Prostate gland (tissue), 2 donors: ENCODE measurements at regions not wholly inside any gene's neighbourhood (a gene's known extent, or its start where the extent isn't known, plus 50 kb on each side); places are given as distances from the start of the nearest gene placed in this dataset.

Source experiments
- DNase-seq: peaks from one replicate; pipeline ENCODE4 v3.0.0-alpha.2; 2019; ENCODE audit warnings: low spot score
- H3K27ac ChIP-seq, 2 donors: fragments of 200-600 bp; sonication (generic); 2 replicates each; pipeline ENCODE4 v1.5.1; 2017 to 2019
- H3K27me3 ChIP-seq: fragments of 200-600 bp; sonication (generic); replicated peaks from 2 replicates; pipeline ENCODE4 v1.5.1; 2019; ENCODE audit not compliant: insufficient read depth
- H3K36me3 ChIP-seq, 2 donors: fragments of 200-600 bp; sonication (generic); 1 replicate in 1 of 2; 2 replicates in 1 of 2; pipeline versions ENCODE4 v1.5.1 to v1.8.1; 2017 to 2019
- H3K4me1 ChIP-seq: fragments of 200-600 bp; sonication (generic); replicated peaks from 2 replicates; pipeline ENCODE4 v1.5.1; 2019
- H3K4me3 ChIP-seq, 2 donors: fragments of 200-600 bp; sonication (generic); 2 replicates each; pipeline ENCODE4 v1.5.1; 2017 to 2019
- H3K9me3 ChIP-seq: fragments of 200-600 bp; sonication (generic); 2 replicates; pipeline ENCODE4 v1.5.1; 2017
- POLR2A ChIP-seq: fragments of 450-650 bp; IDR thresholded peaks from one replicate; pipeline ENCODE4 v1.6.1; 2016; ENCODE audit warnings: antibody characterized with exemption, mild to moderate bottlenecking
- POLR2AphosphoS5 ChIP-seq: sonication (generic); formaldehyde crosslinking; IDR thresholded peaks from one replicate; pipeline ENCODE4 v1.6.1; 2017; ENCODE audit warnings: antibody characterized with exemption
- WGBS: methylation state at CpG from one replicate; pipeline ENCODE4 v1.1.5; 2018; 5-methylcytosine and 5-hydroxymethylcytosine counted together
- intact Hi-C: fragments of 100-400 bp; cut with DNase I; formaldehyde crosslinking; loops from one replicate; pipeline ENCODE4 v1.14.2; 2022
- TF ChIP-seq, protein P1 (sequence below), 4 experiments: fragments of 200-600 bp in 2 of 4; fragments of 450-650 bp in 2 of 4; sonication (generic) in 2 of 4; IDR thresholded peaks; 1 replicate in 3 of 4; 2 replicates in 1 of 4; pipeline ENCODE4 v1.5.1; 2016 to 2019; ENCODE audit warnings: antibody characterized with exemption in 4 of 4, mild to moderate bottlenecking in 2 of 4, moderate library complexity in 2 of 4

DNA sequence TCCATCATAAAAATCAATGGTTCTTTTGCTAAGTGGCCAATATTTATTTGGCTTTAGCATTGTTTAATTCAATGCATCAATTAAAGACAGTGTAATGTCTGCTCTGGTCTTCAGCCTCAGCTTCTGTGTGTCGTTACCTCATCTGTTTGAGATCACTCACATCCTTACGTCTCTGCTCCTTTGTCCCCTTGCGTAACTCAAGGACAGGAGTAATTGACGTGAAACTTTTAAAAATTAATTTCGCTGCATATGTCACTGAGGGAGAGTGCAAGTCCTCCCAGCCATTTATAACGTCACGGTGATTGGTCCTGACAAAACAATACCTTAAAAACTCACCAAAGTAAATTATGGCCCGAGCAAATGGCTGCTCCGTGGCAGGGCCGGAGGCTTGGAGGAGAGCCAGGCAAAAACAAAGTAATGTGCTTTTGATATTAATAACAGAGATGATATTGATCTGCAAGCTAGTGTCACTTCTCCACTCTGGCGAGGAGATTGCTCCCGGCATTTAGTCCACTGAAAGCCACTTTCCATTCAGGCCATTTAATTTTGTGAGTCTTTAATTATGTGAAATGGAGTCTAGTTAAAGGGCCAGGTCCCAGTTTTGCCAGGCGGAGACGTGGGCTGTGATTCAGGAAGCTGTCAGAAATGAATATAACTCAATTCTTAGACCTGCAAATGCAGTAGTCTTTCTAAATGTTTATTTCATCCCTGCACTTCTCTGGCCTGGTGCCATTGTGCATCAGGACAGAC is 150.9 kb upstream of the POU3F1 start:
- peaks cover 4% of the 10 kb centered on the region for H3K27me3 ChIP-seq
- no peak overlapping the region for H3K4me3 ChIP-seq
- DNase-seq: no peak
- no peaks in the 10 kb centered on the region for H3K9me3 ChIP-seq
- H3K27ac ChIP-seq: no peak overlapping the region
- 59% methylated on average over 14 of the region's 14 CpGs for WGBS
- intact Hi-C loops: no loop called here
- no peaks in the 10 kb centered on the region for H3K4me1 ChIP-seq
- TF ChIP-seq POLR2AphosphoS5 (no peak), POLR2A (no peak)
- TF ChIP-seq, protein P1, sequence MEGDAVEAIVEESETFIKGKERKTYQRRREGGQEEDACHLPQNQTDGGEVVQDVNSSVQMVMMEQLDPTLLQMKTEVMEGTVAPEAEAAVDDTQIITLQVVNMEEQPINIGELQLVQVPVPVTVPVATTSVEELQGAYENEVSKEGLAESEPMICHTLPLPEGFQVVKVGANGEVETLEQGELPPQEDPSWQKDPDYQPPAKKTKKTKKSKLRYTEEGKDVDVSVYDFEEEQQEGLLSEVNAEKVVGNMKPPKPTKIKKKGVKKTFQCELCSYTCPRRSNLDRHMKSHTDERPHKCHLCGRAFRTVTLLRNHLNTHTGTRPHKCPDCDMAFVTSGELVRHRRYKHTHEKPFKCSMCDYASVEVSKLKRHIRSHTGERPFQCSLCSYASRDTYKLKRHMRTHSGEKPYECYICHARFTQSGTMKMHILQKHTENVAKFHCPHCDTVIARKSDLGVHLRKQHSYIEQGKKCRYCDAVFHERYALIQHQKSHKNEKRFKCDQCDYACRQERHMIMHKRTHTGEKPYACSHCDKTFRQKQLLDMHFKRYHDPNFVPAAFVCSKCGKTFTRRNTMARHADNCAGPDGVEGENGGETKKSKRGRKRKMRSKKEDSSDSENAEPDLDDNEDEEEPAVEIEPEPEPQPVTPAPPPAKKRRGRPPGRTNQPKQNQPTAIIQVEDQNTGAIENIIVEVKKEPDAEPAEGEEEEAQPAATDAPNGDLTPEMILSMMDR (IDR thresholded peaks at IDR 0.05): no peak
- no peaks in the 10 kb centered on the region for H3K36me3 ChIP-seq

DNA sequence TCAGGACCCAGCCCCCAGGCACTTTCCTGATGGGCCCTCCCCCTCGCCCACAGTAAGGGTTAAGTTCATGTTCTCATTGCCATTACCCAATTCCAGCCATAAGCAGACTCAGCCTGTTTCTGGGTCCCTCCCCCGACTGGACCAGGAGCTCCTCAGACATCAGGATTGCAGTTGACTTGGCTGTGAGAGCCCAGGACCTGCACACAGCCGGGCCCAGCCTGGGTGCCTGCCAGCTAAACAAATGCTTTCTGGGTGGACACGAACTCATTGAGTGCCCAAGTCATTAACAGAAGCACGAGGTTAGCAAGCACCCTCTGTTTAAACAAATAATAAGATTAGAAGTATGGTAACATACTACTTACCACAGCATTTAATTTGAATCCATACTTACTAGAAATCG is 147.9 kb upstream of the POU3F1 start:
- Histone ChIP-seq H3K4me3 (no peak overlapping the region), H3K27me3 (peaks cover 4% of the 10 kb centered on the region), H3K36me3 (no peaks in the 10 kb centered on the region), H3K4me1 (no peaks in the 10 kb centered on the region), H3K9me3 (no peaks in the 10 kb centered on the region), H3K27ac (no peak overlapping the region)
- 26% methylated on average over 6 of the region's 6 CpGs for WGBS
- intact Hi-C loops: no loop called here
- peak; percentile 42 for DNase-seq
- TF ChIP-seq, protein P1 (IDR thresholded peaks at IDR 0.05): no peak
- no peak for TF ChIP-seq POLR2AphosphoS5
- no peak for TF ChIP-seq POLR2A

DNA sequence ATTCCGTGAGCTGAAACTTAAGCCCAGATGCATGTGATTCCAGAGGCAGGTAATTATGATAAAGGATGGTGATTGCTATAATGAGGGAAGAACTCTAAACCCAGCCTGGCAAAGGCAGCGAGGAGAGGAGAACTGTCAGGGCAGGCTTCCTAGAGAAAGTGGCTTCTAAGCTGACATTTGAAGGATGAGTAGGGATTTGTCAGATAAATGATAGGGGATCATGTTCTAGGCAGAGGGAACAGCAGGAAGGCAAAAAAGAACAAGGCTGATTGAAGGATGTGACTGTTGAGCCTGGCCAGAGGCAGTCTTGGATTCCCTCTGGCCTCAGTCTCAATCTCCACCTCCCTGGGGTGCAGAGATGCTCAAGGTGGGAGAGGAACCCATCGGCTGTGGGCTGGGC is 146.4 kb upstream of the POU3F1 start:
- H3K27me3 ChIP-seq: peaks cover 2% of the 10 kb centered on the region
- TF ChIP-seq POLR2A (no peak), POLR2AphosphoS5 (no peak)
- TF ChIP-seq, protein P1 (IDR thresholded peaks at IDR 0.05): no peak
- H3K36me3 ChIP-seq: no peaks in the 10 kb centered on the region
- DNase-seq: no peak
- H3K4me1 ChIP-seq: no peaks in the 10 kb centered on the region
- H3K4me3 ChIP-seq: no peak overlapping the region
- WGBS: 64% methylated on average over 3 of the region's 3 CpGs
- intact Hi-C loops: no loop called here
- no peaks in the 10 kb centered on the region for H3K9me3 ChIP-seq
- H3K27ac ChIP-seq: no peak overlapping the region

DNA sequence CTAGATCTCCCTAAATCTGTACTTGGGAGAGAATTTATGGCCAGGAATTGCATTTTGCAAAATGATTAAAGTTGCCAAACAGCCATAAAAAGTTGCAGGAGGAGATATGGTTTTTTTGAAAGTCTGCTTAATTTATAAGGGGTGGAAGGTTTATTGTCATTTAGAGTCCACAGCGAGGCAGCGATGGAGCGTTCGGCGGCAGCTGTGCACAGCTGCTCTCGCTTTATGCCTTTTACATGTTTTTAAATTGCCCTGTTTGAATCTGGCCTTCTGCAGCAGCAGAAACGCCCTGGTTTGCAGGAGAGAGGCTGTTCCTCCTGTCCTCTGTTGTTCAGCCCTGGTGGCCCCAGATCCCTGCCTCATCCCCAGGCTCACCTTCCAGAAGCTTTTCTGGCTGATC is 144.9 kb upstream of the POU3F1 start:
- WGBS: 25% methylated on average over 7 of the region's 7 CpGs
- Histone ChIP-seq H3K9me3 (no peaks in the 10 kb centered on the region), H3K27ac (no peak overlapping the region), H3K4me1 (no peaks in the 10 kb centered on the region), H3K36me3 (no peaks in the 10 kb centered on the region), H3K27me3 (peaks cover 3% of the 10 kb centered on the region), H3K4me3 (no peak overlapping the region)
- intact Hi-C loops: no loop called here
- DNase-seq: no peak
- TF ChIP-seq, protein P1 (IDR thresholded peaks at IDR 0.05): no peak
- no peak for TF ChIP-seq POLR2A

- no peak overlapping the region for H3K27ac ChIP-seq
- 51% methylated on average over 5 of the region's 5 CpGs for WGBS
- intact Hi-C loops: no loop called here
Measured at GRCh38 chr1:38190983-38191382, 144.4 kb upstream of the POU3F1 start.

More at GRCh38 chr1:38190983-38191382, 144.4 kb upstream of the POU3F1 start:
- Histone ChIP-seq H3K9me3 (no peaks in the 10 kb centered on the region), H3K27me3 (peaks cover 3% of the 10 kb centered on the region), H3K4me3 (no peak overlapping the region), H3K36me3 (no peaks in the 10 kb centered on the region), H3K4me1 (no peaks in the 10 kb centered on the region)
- no peak for TF ChIP-seq POLR2AphosphoS5
- DNase-seq: no peak
